ENCODE measurements at regions not wholly inside any gene's neighbourhood (a gene's known extent, or its start where the extent isn't known, plus 50 kb on each side); places are given as distances from the start of the nearest gene placed in this dataset.
"Not testable (repeated sequence)": the region's sequence is repeated elsewhere in the genome, so short reads cannot be mapped to it uniquely, and the experiment has no call there.

GRCh38 chr5:15385553-15385952 is 114.4 kb upstream of the FBXL7 start:
- no peak for DNase-seq
- in situ Hi-C loops (cut with MboI; ENCODE audit: low pct_unique_long_range_greater_than_20kb, low sequenced_read_pairs): no loop called here

- DNase-seq: no peak
- in situ Hi-C loops (cut with MboI; ENCODE audit: low pct_unique_long_range_greater_than_20kb, low sequenced_read_pairs): no loop called here
Measured at GRCh38 chr5:15385037-15385436, 114.9 kb upstream of the FBXL7 start.

- in situ Hi-C loops (cut with MboI; ENCODE audit: low pct_unique_long_range_greater_than_20kb, low sequenced_read_pairs): no loop called here
- no peak for DNase-seq
Measured at GRCh38 chr5:15384581-15384980, 115.4 kb upstream of the FBXL7 start.

- DNase-seq: no peak
- in situ Hi-C loops (cut with MboI; ENCODE audit: low pct_unique_long_range_greater_than_20kb, low sequenced_read_pairs): no loop called here
Measured at GRCh38 chr5:15384176-15384575, 115.8 kb upstream of the FBXL7 start.

- no peak for DNase-seq
- in situ Hi-C loops (cut with MboI; ENCODE audit: low pct_unique_long_range_greater_than_20kb, low sequenced_read_pairs): no loop called here
Measured at GRCh38 chr5:15383469-15383868, 116.5 kb upstream of the FBXL7 start.

GRCh38 chr5:15383021-15383420 is 117.0 kb upstream of the FBXL7 start:
- DNase-seq: no peak
- in situ Hi-C loops (cut with MboI; ENCODE audit: low pct_unique_long_range_greater_than_20kb, low sequenced_read_pairs): no loop called here

- DNase-seq: no peak
- in situ Hi-C loops (cut with MboI; ENCODE audit: low pct_unique_long_range_greater_than_20kb, low sequenced_read_pairs): no loop called here
Measured at GRCh38 chr5:15377573-15378340, 122.2 kb upstream of the FBXL7 start.

- no peak for DNase-seq
- in situ Hi-C loops (cut with MboI; ENCODE audit: low pct_unique_long_range_greater_than_20kb, low sequenced_read_pairs): no loop called here
Measured at GRCh38 chr5:15376803-15377202, 123.2 kb upstream of the FBXL7 start.

GRCh38 chr5:15376088-15376487 is 123.9 kb upstream of the FBXL7 start:
- in situ Hi-C loops (cut with MboI; ENCODE audit: low pct_unique_long_range_greater_than_20kb, low sequenced_read_pairs): no loop called here
- DNase-seq: no peak

GRCh38 chr5:15375559-15375958 is 124.4 kb upstream of the FBXL7 start:
- in situ Hi-C loops (cut with MboI; ENCODE audit: low pct_unique_long_range_greater_than_20kb, low sequenced_read_pairs): no loop called here
- DNase-seq: no peak

- in situ Hi-C loops (cut with MboI; ENCODE audit: low pct_unique_long_range_greater_than_20kb, low sequenced_read_pairs): no loop called here
Measured at GRCh38 chr5:15374886-15375285, 125.1 kb upstream of the FBXL7 start.

GRCh38 chr5:15373151-15373550 is 126.8 kb upstream of the FBXL7 start:
- no peak for DNase-seq
- in situ Hi-C loops (cut with MboI; ENCODE audit: low pct_unique_long_range_greater_than_20kb, low sequenced_read_pairs): no loop called here

More at GRCh38 chr5:15374886-15375285, 125.1 kb upstream of the FBXL7 start:
- DNase-seq: no peak

GRCh38 chr5:15371184-15371583 is 128.8 kb upstream of the FBXL7 start:
- in situ Hi-C loops (cut with MboI; ENCODE audit: low pct_unique_long_range_greater_than_20kb, low sequenced_read_pairs): no loop called here
- DNase-seq: no peak

GRCh38 chr5:15368835-15369234 is 131.1 kb upstream of the FBXL7 start:
- no peak for DNase-seq
- in situ Hi-C loops (cut with MboI; ENCODE audit: low pct_unique_long_range_greater_than_20kb, low sequenced_read_pairs): no loop called here

- in situ Hi-C loops (cut with MboI; ENCODE audit: low pct_unique_long_range_greater_than_20kb, low sequenced_read_pairs): no loop called here
- no peak for DNase-seq
Measured at GRCh38 chr5:15367489-15367888, 132.5 kb upstream of the FBXL7 start.

- in situ Hi-C loops (cut with MboI; ENCODE audit: low pct_unique_long_range_greater_than_20kb, low sequenced_read_pairs): no loop called here
- no peak for DNase-seq
Measured at GRCh38 chr5:15366676-15367391, 133.1 kb upstream of the FBXL7 start.

GRCh38 chr5:15365070-15365469 is 134.9 kb upstream of the FBXL7 start:
- in situ Hi-C loops (cut with MboI; ENCODE audit: low pct_unique_long_range_greater_than_20kb, low sequenced_read_pairs): no loop called here
- DNase-seq: no peak

GRCh38 chr5:15363601-15364000 is 136.4 kb upstream of the FBXL7 start:
- in situ Hi-C loops (cut with MboI; ENCODE audit: low pct_unique_long_range_greater_than_20kb, low sequenced_read_pairs): no loop called here
- no peak for DNase-seq

- in situ Hi-C loops (cut with MboI; ENCODE audit: low pct_unique_long_range_greater_than_20kb, low sequenced_read_pairs): not testable (repeated sequence)
Measured at GRCh38 chr5:15357092-15357453, 142.9 kb upstream of the FBXL7 start.

GRCh38 chr5:15356308-15357091 is 143.5 kb upstream of the FBXL7 start:
- in situ Hi-C loops (cut with MboI; ENCODE audit: low pct_unique_long_range_greater_than_20kb, low sequenced_read_pairs); DNase-seq: not testable (repeated sequence)

More at GRCh38 chr5:15357092-15357453, 142.9 kb upstream of the FBXL7 start:
- not testable (repeated sequence) for DNase-seq

All from KBM-7 (cell line).